PC-3 (cell line): ENCODE measurements at regions not wholly inside any gene's neighbourhood (a gene's known extent, or its start where the extent isn't known, plus 50 kb on each side); places are given as distances from the start of the nearest gene placed in this dataset.

ENCODE experiments used
- CTCF ChIP-seq: fragments of 300-600 bp; sonication (generic); conservative IDR thresholded peaks from 2 replicates; pipeline ENCODE4 v1.5.1; 2017; ENCODE audit warnings: antibody characterized with exemption, low read depth, mild to moderate bottlenecking, low read length
- EZH2 ChIP-seq: fragments of 300-600 bp; sonication (generic); IDR thresholded peaks from one replicate; pipeline ENCODE4 v1.6.1; 2017; ENCODE audit warnings: antibody characterized with exemption, mild to moderate bottlenecking, low read length; ENCODE audit not compliant: unreplicated experiment

GRCh38 chr16:48947371-48947713 is 334.3 kb downstream of the CBLN1 start:
- TF ChIP-seq EZH2 (no peak), CTCF (no peak)
